GM21423 (cell line): ENCODE measurements at regions not wholly inside any gene's neighbourhood (a gene's known extent, or its start where the extent isn't known, plus 50 kb on each side); places are given as distances from the start of the nearest gene placed in this dataset.
"Not testable (repeated sequence)": the region's sequence is repeated elsewhere in the genome, so short reads cannot be mapped to it uniquely, and the experiment has no call there.

Experiments used
- ATAC-seq: cut with Tn5 transposase; IDR thresholded peaks from one replicate; pipeline ENCODE4 v1.9.1; 2021; ENCODE audit warnings: mild to moderate bottlenecking, moderate library complexity; ENCODE audit not compliant: unreplicated experiment

DNA sequence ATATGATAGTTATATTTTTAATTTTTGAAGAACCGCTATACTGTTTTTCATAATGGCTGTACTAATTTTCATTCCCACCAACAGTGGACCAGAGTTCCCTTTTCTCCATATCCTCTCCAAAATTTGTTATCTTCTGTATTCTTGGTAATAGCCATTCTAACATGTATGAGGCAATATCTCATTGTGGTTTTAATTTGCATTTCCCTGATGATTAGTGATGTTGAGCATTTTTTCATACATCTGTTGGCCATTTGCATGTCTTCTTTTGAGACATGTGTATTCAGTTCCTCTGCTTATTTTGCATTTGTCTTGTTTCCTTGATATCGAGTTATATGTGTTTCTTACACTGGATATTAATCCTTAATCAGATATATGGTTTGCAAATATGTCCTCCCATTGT, 770.8 kb upstream of the MBL2 start:
- no peak for ATAC-seq

DNA sequence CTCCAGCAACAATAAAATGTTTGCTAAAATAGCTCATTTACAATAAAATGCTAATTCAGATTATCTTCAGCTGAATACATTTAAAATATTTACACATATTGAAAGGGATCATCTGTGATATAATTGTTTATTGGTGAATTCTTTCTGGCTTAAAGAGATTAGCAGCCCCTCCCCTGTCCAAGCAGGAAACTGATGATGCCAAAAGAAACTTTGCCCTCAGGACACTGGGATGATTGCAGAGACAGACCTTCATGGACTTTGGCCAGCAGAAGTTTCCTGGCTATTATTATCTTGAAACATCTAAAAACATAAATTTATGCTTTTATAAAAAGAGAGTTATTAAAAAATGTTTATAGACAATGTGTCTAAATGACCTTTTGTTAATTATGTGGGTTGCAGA, 764.9 kb upstream of the MBL2 start:
- no peak for ATAC-seq

DNA sequence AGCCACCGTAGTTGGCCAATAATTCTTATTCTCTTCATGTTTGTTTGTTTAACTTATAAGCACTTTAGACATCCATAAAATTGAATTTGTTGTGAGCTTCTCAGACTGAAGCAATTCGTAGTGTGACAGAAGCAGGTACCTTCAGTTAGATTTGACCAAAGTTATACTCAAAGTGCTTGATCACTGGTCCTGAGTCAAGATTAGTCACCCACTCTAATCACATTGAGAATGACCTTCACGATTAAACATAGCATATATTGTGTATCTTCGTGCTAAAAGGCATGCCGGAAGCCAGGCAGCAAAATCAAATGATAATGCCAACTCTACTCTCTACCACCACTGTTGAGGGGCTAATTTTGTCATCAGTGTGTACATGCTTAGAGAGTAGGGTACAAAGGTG, 763.7 kb upstream of the MBL2 start:
- ATAC-seq: no peak

DNA sequence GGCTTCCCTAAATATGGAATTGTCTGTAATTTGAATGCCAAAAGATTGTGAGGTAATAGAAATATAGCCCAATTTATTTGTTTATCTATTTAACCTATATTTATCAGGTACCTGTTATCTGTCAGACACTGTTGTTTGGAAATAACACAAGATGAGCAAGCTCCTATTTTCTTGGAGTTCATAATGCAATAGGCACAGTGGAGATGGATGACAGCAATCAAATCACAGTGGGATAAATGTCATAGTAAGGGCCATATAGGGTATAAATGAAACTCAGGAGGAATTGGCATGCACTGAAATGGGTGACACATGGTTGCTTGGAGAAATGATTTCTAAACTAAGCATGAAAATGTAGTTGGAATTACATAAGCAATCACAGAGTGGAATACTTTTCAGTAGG, 761.8 kb upstream of the MBL2 start:
- no peak for ATAC-seq

DNA sequence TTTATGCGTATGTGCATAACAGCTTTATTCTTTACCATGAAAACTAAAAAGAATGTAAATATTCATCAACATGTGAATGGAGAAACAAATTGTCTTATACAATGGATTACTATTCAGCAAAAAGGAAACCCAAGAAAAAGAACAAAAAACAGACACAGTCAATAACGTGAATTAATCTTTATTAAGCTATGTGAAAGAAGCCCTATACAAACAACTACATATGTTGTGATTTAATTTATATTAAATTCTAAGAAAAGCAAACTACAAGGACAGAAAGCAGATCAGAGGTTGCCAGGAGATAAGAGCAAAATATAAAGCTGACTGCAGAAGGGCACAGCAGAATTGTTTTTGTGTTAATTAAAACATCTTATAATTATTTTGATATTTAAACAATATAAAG, 756.4 kb upstream of the MBL2 start:
- ATAC-seq: no peak

DNA sequence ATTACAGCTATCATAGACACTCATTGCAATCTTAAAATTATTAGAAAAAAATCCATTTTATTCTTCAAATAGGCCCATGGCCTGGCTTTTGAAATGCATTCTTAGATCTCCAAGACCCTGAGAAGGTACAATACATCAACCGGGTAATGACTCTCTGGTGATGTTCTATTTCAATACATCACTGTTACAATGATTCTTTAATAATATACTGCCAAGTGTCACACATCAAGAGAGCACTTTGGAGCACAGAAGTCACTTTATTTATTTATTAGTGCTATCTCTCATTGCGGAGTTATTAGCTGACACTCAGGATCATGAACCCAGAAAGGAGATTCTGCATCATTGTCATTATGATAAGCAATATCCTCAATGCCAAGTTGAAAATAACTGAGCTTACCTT, 748.5 kb upstream of the MBL2 start:
- no peak for ATAC-seq

DNA sequence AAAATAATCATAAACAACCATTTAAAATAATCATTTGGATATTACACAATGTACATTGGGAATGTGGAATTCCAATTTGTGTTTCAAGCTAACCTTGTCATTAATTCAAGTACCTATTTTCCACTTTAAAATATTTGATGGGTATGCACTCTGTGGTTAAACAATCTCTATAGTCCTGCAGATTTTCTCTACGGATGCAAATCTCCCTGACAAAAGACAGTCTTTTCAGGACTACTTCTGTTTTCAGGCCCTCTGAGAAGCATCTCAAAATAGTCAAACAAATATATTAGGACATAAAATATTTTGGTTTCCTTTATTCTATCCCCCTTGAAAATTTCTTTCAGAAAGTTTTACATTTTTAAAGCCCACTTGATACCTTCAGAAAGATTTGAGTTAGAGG, 735.6 kb upstream of the MBL2 start:
- no peak for ATAC-seq

DNA sequence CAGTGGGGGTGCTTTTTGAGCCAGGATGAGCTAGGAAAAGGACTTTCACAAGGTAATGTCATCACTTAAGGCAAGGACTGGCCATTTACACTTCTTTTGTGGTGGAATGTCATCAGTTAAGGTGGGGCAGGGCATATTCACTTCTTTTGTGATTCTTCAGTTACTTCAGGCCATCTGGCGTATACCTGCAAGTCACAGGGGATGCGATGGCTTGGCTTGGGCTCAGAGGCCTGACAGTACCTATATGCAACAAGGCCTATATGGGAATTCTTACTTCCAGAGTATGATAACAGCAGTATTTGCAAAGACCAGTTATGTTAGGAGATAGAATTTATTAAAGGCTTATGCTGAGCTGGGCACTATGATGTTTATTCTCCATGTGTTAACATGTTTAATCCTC, 731.9 kb upstream of the MBL2 start:
- not testable (repeated sequence) for ATAC-seq

DNA sequence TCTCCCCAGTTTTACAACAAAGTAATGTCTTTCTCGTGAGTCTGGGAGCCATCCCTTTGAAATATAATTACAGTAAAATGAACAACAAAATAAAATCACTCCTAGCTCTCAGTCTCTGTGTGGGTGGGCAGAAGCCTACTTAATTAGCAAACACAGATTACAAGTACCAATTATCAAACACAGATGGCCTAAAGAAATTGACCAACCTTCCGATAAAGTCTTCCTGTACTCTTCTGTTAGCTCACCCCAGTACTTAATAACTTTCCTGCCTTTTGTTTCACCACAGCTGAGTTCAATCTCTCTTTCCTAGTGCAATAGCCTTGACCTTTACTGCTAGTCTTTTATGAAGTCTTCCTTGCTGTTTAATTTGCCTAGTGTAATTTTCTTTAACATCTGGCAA, 719.2 kb upstream of the MBL2 start:
- ATAC-seq: no peak

DNA sequence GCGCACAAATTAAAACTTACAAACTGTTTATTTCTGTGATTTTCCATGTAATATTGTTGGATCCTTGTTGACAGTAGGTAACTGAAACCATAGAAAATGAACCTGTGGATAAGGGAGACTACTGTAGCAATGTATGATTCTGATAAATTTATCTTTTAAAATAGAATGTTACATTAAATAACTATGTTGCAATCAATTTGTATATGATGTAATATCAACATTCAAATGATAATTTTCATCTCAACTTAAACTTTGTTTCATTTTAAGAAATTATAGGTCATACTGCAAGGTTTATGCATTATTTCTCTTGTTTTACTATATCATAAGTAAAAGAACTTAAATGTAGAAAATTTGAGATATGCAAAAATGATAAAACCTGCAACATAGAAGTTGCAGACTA, 718.0 kb upstream of the MBL2 start:
- ATAC-seq: no peak

DNA sequence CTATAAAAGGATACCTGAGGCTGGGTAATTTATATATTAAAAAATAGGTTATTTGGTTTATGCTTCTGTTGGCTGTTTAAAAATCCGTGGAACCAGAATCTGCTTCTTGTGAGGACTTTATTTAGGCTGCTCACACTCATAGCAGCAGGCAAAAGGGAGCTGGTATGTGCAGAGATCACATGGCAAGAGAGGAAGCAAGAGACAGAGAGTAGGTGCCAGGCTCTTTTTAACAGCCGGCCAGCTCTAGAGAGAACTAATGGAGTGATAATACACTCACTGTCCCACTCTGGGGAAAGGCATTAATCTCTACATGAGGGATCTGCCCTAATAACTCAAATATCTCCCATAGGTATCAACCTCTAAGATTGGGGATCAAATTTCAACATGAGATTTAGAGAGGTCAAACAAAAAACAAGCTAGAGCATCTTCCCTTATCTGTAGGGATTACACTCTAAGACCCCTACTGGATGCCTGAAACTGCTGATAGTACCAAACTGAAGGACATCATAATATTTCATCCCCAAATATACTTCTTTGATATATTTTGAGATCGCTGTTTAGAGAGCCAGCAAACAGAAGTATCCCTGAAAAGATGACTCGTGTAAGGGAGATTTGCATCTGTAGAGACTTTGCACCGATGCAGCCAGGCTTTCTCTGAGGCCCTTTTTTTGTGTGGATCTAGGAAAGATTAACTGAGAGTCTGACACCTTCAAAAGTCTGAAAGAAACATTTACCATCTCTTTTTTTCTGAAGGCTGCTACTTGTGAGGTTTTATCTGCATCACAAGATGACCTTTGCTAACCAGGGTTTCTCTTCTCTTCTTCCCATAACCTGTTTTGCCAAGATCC, 717.0 kb upstream of the MBL2 start:
- no peak for ATAC-seq

DNA sequence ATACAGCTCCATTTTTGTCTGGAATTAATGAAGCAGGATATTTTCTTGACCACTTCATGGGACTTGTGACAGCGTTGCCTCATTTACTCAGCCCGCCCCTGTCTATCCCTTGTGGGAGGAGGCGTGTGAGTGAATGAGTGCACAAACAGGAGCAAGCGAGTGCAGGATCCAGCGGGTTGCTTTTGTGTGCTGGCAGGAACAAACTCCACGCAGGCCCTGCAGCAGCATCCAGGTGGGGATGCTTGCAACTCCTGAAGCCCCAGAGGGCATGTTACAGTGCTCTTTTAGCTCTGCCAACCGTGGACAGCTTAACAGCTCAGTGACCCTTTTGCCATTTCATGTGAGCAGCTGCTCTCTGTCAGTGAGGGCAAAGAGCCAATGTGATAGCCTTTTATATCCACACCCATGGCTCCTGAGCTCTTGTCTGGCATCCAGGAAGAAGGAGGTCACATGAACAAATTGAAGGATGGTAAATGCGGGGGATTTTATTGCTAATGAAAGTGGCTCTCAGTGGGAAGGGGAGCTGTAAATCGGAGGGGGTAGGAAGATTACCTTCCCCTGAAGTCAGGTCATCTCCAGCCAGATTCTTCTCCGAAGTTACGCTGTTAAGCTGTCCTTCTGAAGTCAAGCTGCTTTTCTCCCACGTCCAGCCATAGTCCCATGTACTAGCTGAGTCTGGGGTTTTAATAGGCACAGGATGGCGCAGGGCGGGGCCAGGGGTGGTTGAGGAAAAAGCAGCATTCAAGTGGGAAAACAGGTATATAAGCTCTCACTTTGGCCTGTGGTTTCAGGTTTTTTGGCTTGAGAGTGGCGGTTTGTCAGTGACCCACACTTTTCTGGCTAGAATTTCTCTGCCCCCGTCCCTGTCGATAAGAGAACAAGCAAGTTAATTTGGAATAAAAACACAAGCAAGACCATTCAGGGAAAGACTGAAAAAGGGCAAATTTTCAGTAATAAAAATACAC, 714.7 kb upstream of the MBL2 start:
- no peak for ATAC-seq

DNA sequence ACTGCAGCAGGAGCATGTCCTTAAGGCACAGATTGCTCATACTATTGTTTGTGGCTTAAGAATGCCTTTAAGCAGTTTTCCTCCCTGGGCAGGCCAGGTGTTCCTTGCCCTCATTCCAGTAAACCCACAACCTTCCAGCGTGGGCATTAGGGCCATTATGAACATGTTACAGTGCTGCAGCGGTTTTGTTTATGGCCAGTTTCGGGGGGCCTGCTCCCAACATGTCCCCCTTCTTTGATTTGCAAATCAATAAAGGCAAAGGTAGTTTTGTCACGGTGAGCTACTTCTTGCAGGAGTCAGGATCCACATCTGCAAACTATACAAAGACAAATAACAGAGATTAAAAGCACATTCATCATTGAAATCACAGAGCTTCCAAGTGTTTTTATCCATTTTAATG, 712.8 kb upstream of the MBL2 start:
- ATAC-seq: not testable (repeated sequence)

DNA sequence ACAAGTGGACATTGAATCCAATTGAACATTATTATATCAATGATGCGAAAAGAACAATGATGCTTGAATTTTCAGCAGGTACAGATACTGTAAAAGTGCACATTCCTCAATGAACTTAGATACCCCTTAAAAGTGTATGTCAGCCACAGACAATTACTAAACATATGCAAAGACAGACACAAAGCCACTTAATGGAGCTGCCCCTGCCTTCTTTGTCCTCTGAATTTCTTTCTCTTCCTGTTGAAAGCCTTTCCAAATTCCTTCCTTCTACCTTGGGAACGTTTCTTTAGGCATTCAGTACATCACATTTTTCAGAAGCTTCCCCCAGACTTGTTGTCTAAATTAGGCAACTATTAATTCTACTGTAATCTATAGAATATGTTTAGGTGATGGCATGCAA, 706.8 kb upstream of the MBL2 start:
- ATAC-seq: no peak

DNA sequence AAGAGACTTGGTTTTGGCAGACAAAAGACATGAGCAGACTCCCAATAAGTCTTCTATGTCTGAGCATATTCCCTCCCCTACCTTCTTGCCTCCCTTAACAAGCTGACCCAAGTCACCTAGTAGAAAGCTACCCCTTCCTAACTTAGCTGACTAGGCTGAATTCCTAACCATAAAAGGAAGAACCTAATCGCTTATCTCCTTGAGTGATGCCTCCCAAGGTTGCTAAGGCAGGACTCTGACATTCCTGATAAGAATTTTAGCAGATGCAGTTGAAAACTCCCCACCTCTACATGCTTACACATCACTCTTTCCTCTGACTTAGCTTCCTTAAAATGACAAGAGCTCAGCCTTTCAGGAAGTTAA, 704.7 kb upstream of the MBL2 start:
- no peak for ATAC-seq

DNA sequence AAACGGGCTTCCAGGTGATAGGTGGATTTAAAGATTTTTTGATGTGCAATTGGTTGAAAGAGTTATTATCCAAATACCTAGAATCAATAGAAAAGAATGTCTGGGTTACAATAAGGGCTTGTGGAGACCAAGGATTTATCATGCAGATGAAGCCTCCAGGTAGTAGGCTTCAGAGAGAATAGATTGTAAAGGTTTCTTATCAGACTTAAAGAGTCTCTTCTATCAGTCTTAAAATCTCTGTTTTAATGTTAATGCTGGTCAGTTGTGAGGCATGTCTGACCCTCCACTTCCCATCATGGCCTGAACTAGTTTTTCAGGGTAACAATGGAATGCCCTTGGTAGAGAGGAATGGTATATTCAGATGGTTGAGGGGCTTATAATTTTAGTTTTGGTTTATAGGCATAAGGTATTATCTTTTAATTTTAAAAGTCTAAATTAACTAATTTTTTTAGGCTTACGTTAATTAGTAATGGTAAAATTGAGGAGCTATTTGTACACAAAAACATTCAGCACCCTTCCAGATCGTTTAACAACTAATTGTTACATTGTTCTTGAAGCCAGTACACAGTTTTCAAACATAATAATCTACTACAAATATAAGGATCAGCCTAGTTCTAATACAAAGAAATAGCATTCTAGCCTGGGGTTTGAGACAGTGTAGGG, 704.2 kb upstream of the MBL2 start:
- no peak for ATAC-seq

DNA sequence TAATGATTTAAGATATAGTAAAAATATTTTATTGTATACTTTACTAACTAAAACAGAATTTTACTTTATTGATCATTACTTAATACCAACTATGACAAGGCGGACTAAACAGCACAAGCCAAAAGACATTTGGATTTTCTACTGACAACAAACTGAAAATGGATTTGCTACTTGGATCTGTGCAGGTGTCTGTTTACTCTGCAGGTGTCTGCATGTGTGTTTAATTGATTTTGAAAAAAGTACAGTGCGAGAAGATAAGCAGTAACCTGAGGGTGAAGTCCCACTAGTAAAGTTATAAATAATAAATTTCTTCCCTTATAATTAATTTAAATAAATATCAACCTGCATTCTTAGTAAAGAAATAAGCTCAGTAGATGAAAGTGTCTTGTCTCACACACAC, 696.8 kb upstream of the MBL2 start:
- no peak for ATAC-seq

DNA sequence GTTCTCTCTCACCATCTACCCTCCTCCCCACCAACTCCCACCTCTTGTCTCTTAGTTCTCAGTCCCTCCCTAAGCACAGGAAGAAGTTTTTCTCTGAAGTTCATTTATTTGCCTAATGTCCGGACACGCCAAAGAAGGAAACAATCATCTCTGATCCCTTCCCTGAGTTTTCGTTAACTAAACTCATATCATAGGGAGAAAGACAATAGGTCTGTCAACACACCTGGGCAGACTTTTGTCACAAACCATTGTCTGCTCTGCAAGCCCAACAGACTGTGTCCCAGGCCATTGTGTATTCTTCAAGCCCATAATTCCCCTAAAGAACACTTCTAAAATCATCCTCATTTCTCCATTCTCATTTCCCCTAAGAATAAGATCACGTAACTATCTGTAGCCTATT, 691.0 kb upstream of the MBL2 start:
- ATAC-seq: no peak

DNA sequence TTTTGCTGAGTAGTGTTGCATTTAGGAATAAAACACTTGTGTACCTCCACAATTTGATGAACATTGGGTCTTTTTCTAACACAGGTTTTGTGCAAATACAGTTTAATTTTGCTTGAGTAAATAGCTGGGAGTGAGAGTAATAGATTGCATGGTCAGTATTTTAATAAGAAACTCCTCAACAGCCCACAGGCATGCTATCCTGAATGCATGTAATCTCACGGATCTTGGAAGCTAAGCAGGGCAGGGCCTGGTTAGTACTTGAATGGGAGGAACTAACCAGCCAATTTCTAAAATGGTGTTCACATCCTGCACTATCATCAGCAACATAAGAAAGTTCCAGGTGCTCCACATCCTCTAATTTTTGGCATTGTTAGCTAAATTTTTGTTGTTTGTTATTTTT, 685.4 kb upstream of the MBL2 start:
- ATAC-seq: no peak

DNA sequence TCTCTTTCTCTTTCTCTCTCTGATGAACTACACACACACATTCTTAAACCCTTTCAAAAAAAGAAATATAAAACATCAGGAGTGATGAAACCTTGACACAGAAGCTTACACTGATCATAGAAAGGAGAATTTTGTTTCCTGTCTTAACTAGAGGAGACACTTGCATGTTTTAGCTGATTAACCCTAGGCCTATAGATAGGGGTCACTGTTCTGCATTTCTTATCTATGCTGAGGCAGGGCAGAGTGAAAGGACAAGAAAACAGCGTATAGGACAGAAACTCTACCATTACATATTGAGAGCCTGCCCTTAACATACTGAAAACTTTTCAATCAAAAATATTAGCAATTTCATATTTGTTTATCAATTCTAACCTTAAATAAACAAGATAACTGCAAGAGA, 680.6 kb upstream of the MBL2 start:
- no peak for ATAC-seq

DNA sequence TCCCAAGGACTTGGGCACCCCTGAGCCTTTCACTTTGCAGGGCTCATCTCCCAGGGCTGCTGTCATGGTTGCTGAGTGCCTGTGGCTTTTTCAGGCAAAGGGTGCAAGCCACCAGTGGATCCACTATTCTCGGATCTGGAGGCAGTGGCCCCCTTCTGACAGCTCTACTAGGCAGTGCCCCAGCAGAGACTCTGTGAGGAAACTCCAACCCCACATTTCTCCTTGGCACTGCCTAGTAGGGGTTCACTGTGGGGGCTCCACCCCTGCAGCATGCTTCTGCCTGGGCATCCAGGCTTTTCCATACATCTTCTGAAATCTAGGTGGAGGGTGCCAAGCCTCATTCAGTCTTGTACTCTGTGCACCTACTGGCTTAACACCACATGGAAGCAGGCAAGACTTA, 675.0 kb upstream of the MBL2 start:
- ATAC-seq: no peak

DNA sequence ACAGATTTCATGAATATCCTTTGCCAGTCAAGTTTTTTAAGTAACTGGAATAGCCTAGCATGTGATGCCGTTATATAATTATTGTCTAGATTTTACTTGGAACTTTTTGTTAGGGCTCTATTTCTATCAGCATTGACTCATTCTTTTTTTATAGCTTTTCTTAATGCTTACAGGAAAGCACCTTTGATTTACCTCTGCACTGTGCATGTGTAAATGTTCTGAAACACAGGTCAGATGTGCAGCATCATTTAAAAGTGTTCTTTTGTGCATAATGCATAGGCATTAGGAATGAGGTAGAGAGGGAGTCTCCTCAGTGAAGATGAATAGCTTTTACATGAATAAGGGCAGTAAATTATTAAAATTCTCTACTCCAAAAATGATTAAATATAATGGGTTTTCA, 669.3 kb upstream of the MBL2 start:
- ATAC-seq: no peak
